HEK293 (cell line): ENCODE measurements at regions not wholly inside any gene's neighbourhood (a gene's known extent, or its start where the extent isn't known, plus 50 kb on each side); places are given as distances from the start of the nearest gene placed in this dataset.

Experiments used
- CTCF ChIA-PET: fragments of 350-600 bp; formaldehyde crosslinking; extraction: SDS; loops from one replicate; lab custom pipeline; 2021; ENCODE audit warnings: antibody characterized with exemption; lab: Yijun Ruan, JAX
- POLR2A ChIA-PET: fragments of 300-600 bp; formaldehyde crosslinking; extraction: SDS; loops from one replicate; lab custom pipeline; 2020; ENCODE audit warnings: antibody characterized with exemption, inconsistent platforms; lab: Yijun Ruan, JAX
- H3K27ac ChIP-seq: fragments of 200-500 bp; sonication (Bioruptor generic); 2 replicates; pipeline ENCODE4 v1.5.1; 2014; ENCODE audit warnings: low read depth, low read length, control low read depth, inconsistent platforms; ENCODE audit errors: extremely low read depth
- H3K36me3 ChIP-seq, 2 experiments: fragments of 200-500 bp in 1 of 2; sonication (Bioruptor generic) in 1 of 2; 1 replicate in 1 of 2; 2 replicates in 1 of 2; pipeline ENCODE4 v1.5.1; 2014 to 2017; ENCODE audit warnings: inconsistent platforms in 2 of 2, low read length in 2 of 2; ENCODE audit not compliant: control insufficient read depth in 2 of 2, insufficient read depth in 1 of 2
- H3K4me1 ChIP-seq: fragments of 200-500 bp; sonication (Bioruptor generic); 2 replicates; pipeline ENCODE4 v1.5.1; 2014; ENCODE audit warnings: mild to moderate bottlenecking, low read length, inconsistent platforms; ENCODE audit not compliant: control insufficient read depth, insufficient read depth
- H3K4me3 ChIP-seq: 2 replicates; pipeline ENCODE4 v1.5.1; 2011; ENCODE audit warnings: low read depth, mild to moderate bottlenecking, control low read depth, low read length, moderate library complexity
- H3K9me3 ChIP-seq: fragments of 200-500 bp; sonication (Bioruptor generic); 2 replicates; pipeline ENCODE4 v1.5.1; 2014; ENCODE audit warnings: low read depth, low read length, inconsistent platforms; ENCODE audit not compliant: control insufficient read depth, insufficient read depth
- CTCF ChIP-seq: fragments of 450-650 bp; formaldehyde crosslinking; IDR thresholded peaks from 2 replicates; pipeline ENCODE4 v1.5.1; 2016; ENCODE audit warnings: missing biosample characterization, missing genetic modification characterization
- MEIS1 ChIP-seq: sonication (generic); formaldehyde crosslinking; IDR thresholded peaks from 2 replicates; pipeline ENCODE4 v1.8.1; 2022; ENCODE audit warnings: missing genetic modification reagents, mild to moderate bottlenecking, borderline replicate concordance
- SALL2 ChIP-seq: fragments of 450-650 bp; formaldehyde crosslinking; IDR thresholded peaks from 2 replicates; pipeline ENCODE4 v1.5.0; 2017; ENCODE audit warnings: missing biosample characterization, mild to moderate bottlenecking, missing genetic modification characterization, borderline replicate concordance
- SP7 ChIP-seq: fragments of 450-650 bp; formaldehyde crosslinking; IDR thresholded peaks from 2 replicates; pipeline ENCODE4 v1.5.1; 2016; ENCODE audit warnings: missing biosample characterization, missing genetic modification characterization
- WT1 ChIP-seq: fragments of 450-650 bp; formaldehyde crosslinking; IDR thresholded peaks from 2 replicates; pipeline ENCODE4 v1.5.1; 2016; ENCODE audit warnings: missing biosample characterization, missing genetic modification characterization
- YY2 ChIP-seq: fragments of 450-650 bp; formaldehyde crosslinking; IDR thresholded peaks from 2 replicates; pipeline ENCODE4 v1.5.1; 2016; ENCODE audit warnings: missing biosample characterization, missing genetic modification characterization
- ZIC2 ChIP-seq: fragments of 450-650 bp; formaldehyde crosslinking; IDR thresholded peaks from 2 replicates; pipeline ENCODE4 v1.5.1; 2016; ENCODE audit warnings: missing biosample characterization, missing genetic modification characterization
- ZNF10 ChIP-seq: fragments of 450-650 bp; formaldehyde crosslinking; IDR thresholded peaks from 2 replicates; pipeline ENCODE4 v1.5.1; 2017; ENCODE audit warnings: missing biosample characterization, missing genetic modification characterization
- ZNF274 ChIP-seq, 2 experiments: fragments of 200-500 bp in 1 of 2; fragments of 450-650 bp in 1 of 2; sonication (Bioruptor generic) in 1 of 2; formaldehyde crosslinking in 1 of 2; IDR thresholded peaks; 2 replicates each; pipeline versions ENCODE4 v1.5.1 to v1.6.1; 2014 to 2016; ENCODE audit warnings: borderline replicate concordance in 1 of 2, inconsistent platforms in 1 of 2, low read length in 1 of 2, missing biosample characterization in 1 of 2, missing genetic modification characterization in 1 of 2
- ZNF404 ChIP-seq: fragments of 450-650 bp; formaldehyde crosslinking; IDR thresholded peaks from 2 replicates; pipeline ENCODE4 v1.5.1; 2017; ENCODE audit warnings: missing biosample characterization, missing genetic modification characterization
- ZNF510 ChIP-seq: fragments of 450-650 bp; formaldehyde crosslinking; IDR thresholded peaks from 2 replicates; pipeline ENCODE4 v1.5.1; 2018; ENCODE audit warnings: mild to moderate bottlenecking, missing genetic modification characterization, missing biosample characterization; ENCODE audit not compliant: insufficient replicate concordance
- ZNF560 ChIP-seq: fragments of 450-650 bp; formaldehyde crosslinking; IDR thresholded peaks from 2 replicates; pipeline ENCODE4 v1.5.1; 2017; ENCODE audit warnings: missing biosample characterization, missing genetic modification characterization, borderline replicate concordance
- ZNF654 ChIP-seq: fragments of 450-650 bp; formaldehyde crosslinking; IDR thresholded peaks from 2 replicates; pipeline ENCODE4 v1.5.1; 2016; ENCODE audit warnings: low read depth, missing biosample characterization, missing genetic modification characterization
- ZSCAN23 ChIP-seq: fragments of 450-650 bp; formaldehyde crosslinking; IDR thresholded peaks from 2 replicates; pipeline ENCODE4 v1.5.1; 2016; ENCODE audit warnings: missing biosample characterization, missing genetic modification characterization
- TF ChIP-seq, protein P1 (sequence below): fragments of 450-650 bp; formaldehyde crosslinking; IDR thresholded peaks from 2 replicates; pipeline ENCODE4 v1.5.1; 2016; ENCODE audit warnings: missing biosample characterization, missing genetic modification characterization
- TF ChIP-seq, protein P2 (sequence below): fragments of 450-650 bp; formaldehyde crosslinking; IDR thresholded peaks from 2 replicates; pipeline ENCODE4 v1.5.1; 2016; ENCODE audit warnings: missing biosample characterization, missing genetic modification characterization
- TF ChIP-seq, protein P3 (sequence below): fragments of 450-650 bp; formaldehyde crosslinking; optimal IDR thresholded peaks from 2 replicates; pipeline ENCODE3; 2016; ENCODE audit warnings: missing biosample characterization, mild to moderate bottlenecking, missing genetic modification characterization
- TF ChIP-seq, protein P4 (sequence below): fragments of 450-650 bp; formaldehyde crosslinking; IDR thresholded peaks from 2 replicates; pipeline ENCODE4 v1.5.1; 2016; ENCODE audit warnings: missing biosample characterization, missing genetic modification characterization, low read depth

DNA sequence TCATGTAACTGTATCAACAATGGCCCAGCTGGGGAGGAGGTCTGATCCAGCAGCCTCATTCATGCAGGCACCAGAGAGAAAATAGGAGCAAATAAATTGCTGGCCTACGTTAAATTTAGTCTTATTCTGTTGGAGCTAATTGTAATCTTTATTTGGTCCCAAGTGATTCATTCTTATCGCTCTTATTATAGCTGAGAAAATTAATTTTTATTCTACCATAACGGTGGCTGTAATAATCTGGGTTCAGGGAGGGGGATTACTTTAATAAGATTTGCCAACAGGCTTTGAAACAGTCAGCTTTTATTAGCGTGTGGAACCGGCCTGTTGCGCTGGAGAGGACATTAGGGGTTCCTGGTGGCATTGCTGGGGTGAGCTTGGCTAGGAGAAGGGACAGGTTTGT, 254.9 kb downstream of the AACS start (continued):
- TF ChIP-seq ZNF404 (tag by site-specific recombination) (no peak), ZNF274 (IDR thresholded peaks at IDR 0.05; ENCODE audit: low read length) (no peak), ZNF274 (tag by site-specific recombination; IDR thresholded peaks at IDR 0.05; ENCODE audit: borderline replicate concordance) (no peak)

DNA sequence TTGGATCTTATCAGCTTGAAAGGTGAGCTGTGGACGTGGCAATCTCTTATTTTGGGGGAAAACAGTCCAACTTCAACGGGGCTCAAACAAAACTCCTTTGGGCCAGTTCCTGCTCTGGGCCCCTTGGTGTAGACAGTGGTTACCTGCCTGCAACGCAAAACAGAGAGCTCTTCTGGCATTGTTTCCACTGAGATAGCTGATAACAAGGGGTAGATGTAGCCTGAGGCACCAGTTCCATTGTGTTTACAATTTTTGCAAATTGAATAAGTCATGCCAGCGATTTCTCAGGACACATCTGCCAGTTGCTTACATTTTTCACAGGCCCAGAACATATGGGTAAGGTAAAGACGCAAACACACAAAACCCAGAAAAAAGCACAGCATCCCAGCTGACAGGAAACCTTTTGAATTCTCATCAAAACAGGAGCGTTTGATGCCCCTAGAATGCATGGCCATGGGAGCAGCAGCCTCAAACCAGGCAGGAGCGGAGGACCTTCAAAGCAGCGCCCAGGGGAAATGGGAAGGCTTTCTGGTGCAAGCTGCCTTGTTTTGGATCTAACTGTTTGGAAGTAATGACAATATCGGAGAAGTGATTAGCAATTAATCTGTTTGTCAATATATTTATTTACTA, 259.7 kb downstream of the AACS start:
- H3K4me3 ChIP-seq = no peak overlapping the region
- TF ChIP-seq YY2 (no peak), CTCF (no peak), ZIC2 (no peak), MEIS1 (CRISPR knock-in tag) (no peak), SP7 (tag by site-specific recombination) (no peak), ZNF510 (no peak), ZNF10 (tag by site-specific recombination) (no peak)
- TF ChIP-seq, protein P1, sequence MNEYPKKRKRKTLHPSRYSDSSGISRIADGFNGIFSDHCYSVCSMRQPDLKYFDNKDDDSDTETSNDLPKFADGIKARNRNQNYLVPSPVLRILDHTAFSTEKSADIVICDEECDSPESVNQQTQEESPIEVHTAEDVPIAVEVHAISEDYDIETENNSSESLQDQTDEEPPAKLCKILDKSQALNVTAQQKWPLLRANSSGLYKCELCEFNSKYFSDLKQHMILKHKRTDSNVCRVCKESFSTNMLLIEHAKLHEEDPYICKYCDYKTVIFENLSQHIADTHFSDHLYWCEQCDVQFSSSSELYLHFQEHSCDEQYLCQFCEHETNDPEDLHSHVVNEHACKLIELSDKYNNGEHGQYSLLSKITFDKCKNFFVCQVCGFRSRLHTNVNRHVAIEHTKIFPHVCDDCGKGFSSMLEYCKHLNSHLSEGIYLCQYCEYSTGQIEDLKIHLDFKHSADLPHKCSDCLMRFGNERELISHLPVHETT = no peak
- TF ChIP-seq, protein P2, sequence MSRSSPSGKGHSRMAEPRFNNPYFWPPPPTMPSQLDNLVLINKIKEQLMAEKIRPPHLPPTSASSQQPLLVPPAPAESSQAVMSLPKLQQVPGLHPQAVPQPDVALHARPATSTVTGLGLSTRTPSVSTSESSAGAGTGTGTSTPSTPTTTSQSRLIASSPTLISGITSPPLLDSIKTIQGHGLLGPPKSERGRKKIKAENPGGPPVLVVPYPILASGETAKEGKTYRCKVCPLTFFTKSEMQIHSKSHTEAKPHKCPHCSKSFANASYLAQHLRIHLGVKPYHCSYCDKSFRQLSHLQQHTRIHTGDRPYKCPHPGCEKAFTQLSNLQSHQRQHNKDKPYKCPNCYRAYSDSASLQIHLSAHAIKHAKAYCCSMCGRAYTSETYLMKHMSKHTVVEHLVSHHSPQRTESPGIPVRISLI (tag by site-specific recombination) = no peak
- TF ChIP-seq, all 188 proteins: peak for 0
- ChIA-PET POLR2A (no interaction called here), CTCF (no interaction called here)
- Histone ChIP-seq H3K4me1 (no peaks in the 10 kb centered on the region), H3K36me3 (no peaks in the 10 kb centered on the region), H3K27ac (no peak overlapping the region), H3K9me3 (no peaks in the 10 kb centered on the region)

DNA sequence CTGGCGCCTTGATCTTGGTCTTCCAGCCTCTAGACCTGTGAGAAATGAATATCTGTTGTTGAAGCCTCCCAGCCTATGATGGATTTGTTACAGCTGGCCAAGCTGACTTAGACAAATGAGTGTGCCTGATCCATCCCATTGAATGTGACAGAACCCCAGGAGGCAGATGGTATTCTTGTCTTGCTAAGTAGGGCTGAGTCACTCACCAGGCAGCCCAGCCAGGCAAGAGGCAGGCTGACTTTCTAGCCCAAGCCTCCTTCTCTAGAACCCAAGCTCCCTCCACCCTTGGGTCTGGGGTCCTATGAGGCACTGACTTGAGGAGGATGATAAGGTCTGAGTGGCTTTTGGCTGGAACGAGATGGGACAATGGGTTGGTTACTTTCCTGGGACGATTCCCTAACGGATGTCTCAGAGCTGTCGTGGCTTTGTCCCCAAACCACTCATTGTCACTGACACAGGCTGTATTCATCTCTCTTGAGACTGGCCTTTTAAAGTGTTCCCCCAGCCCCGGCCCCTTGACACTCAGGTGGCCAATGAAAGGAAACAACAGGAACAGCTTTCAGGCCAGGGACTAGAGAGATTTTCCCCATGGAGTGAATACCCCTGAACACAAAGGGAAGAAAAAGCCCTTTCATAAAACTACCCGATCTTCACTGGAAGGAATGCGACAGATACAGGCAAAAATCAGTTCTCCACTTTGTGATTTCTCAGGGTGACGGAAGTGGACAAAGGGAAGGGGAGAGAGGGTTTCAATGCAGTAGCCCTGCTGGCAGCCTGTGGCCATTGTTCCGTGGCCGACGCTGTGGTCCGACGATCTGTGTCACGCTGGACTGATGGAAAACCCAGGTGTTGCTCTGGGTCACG, 264.2 kb downstream of the AACS start:
- Histone ChIP-seq H3K4me1 (no peaks in the 10 kb centered on the region), H3K9me3 (no peaks in the 10 kb centered on the region), H3K27ac (no peak overlapping the region), H3K4me3 (no peak overlapping the region), H3K36me3 (no peaks in the 10 kb centered on the region)
- CTCF ChIA-PET = no interaction called here
- POLR2A ChIA-PET = no interaction called here
- TF ChIP-seq, protein P3, sequence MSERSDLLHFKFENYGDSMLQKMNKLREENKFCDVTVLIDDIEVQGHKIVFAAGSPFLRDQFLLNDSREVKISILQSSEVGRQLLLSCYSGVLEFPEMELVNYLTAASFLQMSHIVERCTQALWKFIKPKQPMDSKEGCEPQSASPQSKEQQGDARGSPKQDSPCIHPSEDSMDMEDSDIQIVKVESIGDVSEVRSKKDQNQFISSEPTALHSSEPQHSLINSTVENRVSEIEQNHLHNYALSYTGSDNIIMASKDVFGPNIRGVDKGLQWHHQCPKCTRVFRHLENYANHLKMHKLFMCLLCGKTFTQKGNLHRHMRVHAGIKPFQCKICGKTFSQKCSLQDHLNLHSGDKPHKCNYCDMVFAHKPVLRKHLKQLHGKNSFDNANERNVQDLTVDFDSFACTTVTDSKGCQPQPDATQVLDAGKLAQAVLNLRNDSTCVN = no peak
- TF ChIP-seq ZNF560 (tag by site-specific recombination) (no peak), WT1 (no peak), ZNF654 (tag by site-specific recombination) (no peak), SALL2 (tag by site-specific recombination) (no peak), ZSCAN23 (tag by site-specific recombination) (no peak)
- TF ChIP-seq, protein P4, sequence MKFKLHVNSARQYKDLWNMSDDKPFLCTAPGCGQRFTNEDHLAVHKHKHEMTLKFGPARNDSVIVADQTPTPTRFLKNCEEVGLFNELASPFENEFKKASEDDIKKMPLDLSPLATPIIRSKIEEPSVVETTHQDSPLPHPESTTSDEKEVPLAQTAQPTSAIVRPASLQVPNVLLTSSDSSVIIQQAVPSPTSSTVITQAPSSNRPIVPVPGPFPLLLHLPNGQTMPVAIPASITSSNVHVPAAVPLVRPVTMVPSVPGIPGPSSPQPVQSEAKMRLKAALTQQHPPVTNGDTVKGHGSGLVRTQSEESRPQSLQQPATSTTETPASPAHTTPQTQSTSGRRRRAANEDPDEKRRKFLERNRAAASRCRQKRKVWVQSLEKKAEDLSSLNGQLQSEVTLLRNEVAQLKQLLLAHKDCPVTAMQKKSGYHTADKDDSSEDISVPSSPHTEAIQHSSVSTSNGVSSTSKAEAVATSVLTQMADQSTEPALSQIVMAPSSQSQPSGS (tag by site-specific recombination) = no peak
